ENCODE measurements at regions not wholly inside any gene's neighbourhood (a gene's known extent, or its start where the extent isn't known, plus 50 kb on each side); places are given as distances from the start of the nearest gene placed in this dataset.

- Histone ChIP-seq H3K14ac (ENCODE audit: insufficient read length) (no peak overlapping the region), H3K27me3 (replicated peaks in 1 of 4; ENCODE audit: control insufficient read depth in 3 of 4, extremely low read depth in 1 of 4, insufficient read depth in 3 of 4, low read length in 3 of 4) (no peaks in the 10 kb centered on the region), H2BK5ac (ENCODE audit: low read depth, low read length) (no peak overlapping the region), H4K20me1 (replicated peaks in 1 of 2; ENCODE audit: control insufficient read depth in 1 of 2, insufficient read depth in 2 of 2, low read length in 2 of 2) (no peaks in the 10 kb centered on the region), H3K4ac (replicated peaks; ENCODE audit: insufficient read length, low read depth, low read length) (no peak overlapping the region), H3K79me1 (ENCODE audit: low read depth, low read length) (no peaks in the 10 kb centered on the region), H3K36me3 (ENCODE audit: control insufficient read depth in 2 of 4, insufficient read depth in 4 of 4, low read length in 3 of 4) (no peaks in the 10 kb centered on the region), H3K18ac (ENCODE audit: extremely low read depth, low read length) (no peak overlapping the region), H3K4me3 (ENCODE audit: extremely low read depth in 1 of 4, insufficient read depth in 2 of 4, low read depth in 3 of 4, low read length in 4 of 4) (no peak overlapping the region), H3K4me1 (replicated peaks in 1 of 4; ENCODE audit: control insufficient read depth in 3 of 4, insufficient read depth in 4 of 4, low read length in 3 of 4) (no peaks in the 10 kb centered on the region), H3K27ac (ENCODE audit: low read depth, low read length) (no peak overlapping the region), H4K91ac (replicated peaks; ENCODE audit: insufficient read length, low read length) (no peak overlapping the region), H3K23ac (ENCODE audit: insufficient read length) (no peak overlapping the region), H4K5ac (ENCODE audit: insufficient read length, low read depth, low read length) (no peak overlapping the region), H3K23me2 (ENCODE audit: low read depth, low read length) (no peaks in the 10 kb centered on the region), H4K8ac (ENCODE audit: extremely low read depth, insufficient read depth, low read length) (no peak overlapping the region), H2BK15ac (ENCODE audit: low read length) (no peak overlapping the region), H2AFZ (ENCODE audit: low read length) (no peak overlapping the region), H2BK120ac (replicated peaks; ENCODE audit: low read depth, low read length) (no peak overlapping the region), H3K9ac (replicated peaks in 1 of 4; ENCODE audit: extremely low read depth in 1 of 4, low read depth in 3 of 4, low read length in 3 of 4) (no peak overlapping the region), H3K56ac (replicated peaks; ENCODE audit: insufficient read length, low read depth, low read length) (no peak overlapping the region), H3K79me2 (ENCODE audit: control insufficient read depth in 1 of 2, insufficient read depth in 2 of 2, low read length in 2 of 2) (no peaks in the 10 kb centered on the region), H3K4me2 (ENCODE audit: insufficient read depth in 1 of 2, low read depth in 2 of 2, low read length in 2 of 2) (no peak overlapping the region), H3K9me3 (ENCODE audit: insufficient read depth in 2 of 2, low read depth in 1 of 2, low read length in 1 of 2) (no peaks in the 10 kb centered on the region), H2BK12ac (ENCODE audit: low read depth, low read length) (no peak overlapping the region), H2BK20ac (ENCODE audit: low read length) (no peak overlapping the region), H2AK5ac (ENCODE audit: low read depth, low read length) (no peak overlapping the region)
- no peak for FAIRE-seq
- no peak for DNase-seq (ENCODE audit: low read depth in 1 of 2, low spot score in 2 of 2)
- ChIA-PET POLR2A (ENCODE audit: partially characterized antibody) (no interaction called here), CTCF (ENCODE audit: partially characterized antibody) (interaction anchor here (0.6 to 1.7 kb wide), 4 partner anchors 15 to 1001 kb away, joined by 3 to 9 read pairs (median 4); no protein-coding TSS in a partner anchor)
- 86% methylated on average over 2 of the region's 2 CpGs; no CpG with 5 or more reads in 1 of the 2 experiments for WGBS, 2 experiments (ENCODE audit: extremely low coverage in 1 of 2, insufficient coverage in 1 of 2, insufficient read length in 1 of 2, insufficient replicate concordance in 2 of 2, low coverage in 1 of 2, low lambda C conversion rate in 2 of 2, missing lambda C conversion rate in 1 of 2)
- TF ChIP-seq ATF3 (IDR thresholded peaks at IDR 0.05; ENCODE audit: insufficient read depth, low read depth, low read length), result no peak
- TF ChIP-seq POLR2A (IDR thresholded peaks at IDR 0.05; ENCODE audit: control extremely low read depth in 1 of 2, low read depth in 2 of 2, low read length in 2 of 2), result no peak
- peak in 1 of 2 experiments; percentile 23; a peak in 1 of 4 replicates for TF ChIP-seq RAD21 (IDR thresholded peaks at IDR 0.05 in 1 of 2, conservative IDR thresholded peaks at IDR 0.05 in 1 of 2; ENCODE audit: low read depth in 2 of 2, low read length in 2 of 2)
These were observed 679.8 kb downstream of the CETN3 start for GRCh38 chr5:89729623-89730301.
